H9 (cell line): ENCODE measurements at regions not wholly inside any gene's neighbourhood (a gene's known extent, or its start where the extent isn't known, plus 50 kb on each side); places are given as distances from the start of the nearest gene placed in this dataset.

Experiments used
- DNase-seq: peaks from one replicate; pipeline ENCODE4 v3.0.0-alpha.2; 2017
- H2AFZ ChIP-seq: one replicate; pipeline ENCODE4 v1.6.1; 2013; ENCODE audit warnings: mild to moderate bottlenecking, low read length, control low read depth, moderate library complexity
- H2AK5ac ChIP-seq: 2 replicates; pipeline ENCODE4 v1.6.1; 2013; ENCODE audit warnings: low read length, control low read depth, mixed read lengths; ENCODE audit not compliant: insufficient read length
- H2BK120ac ChIP-seq: one replicate; pipeline ENCODE4 v1.6.1; 2013; ENCODE audit warnings: low read depth, mild to moderate bottlenecking, low read length, control low read depth, inconsistent platforms; ENCODE audit not compliant: poor library complexity, severe bottlenecking
- H2BK12ac ChIP-seq: 2 replicates; pipeline ENCODE4 v1.6.1; 2013; ENCODE audit warnings: low read length, control low read depth, mixed read lengths, low read depth; ENCODE audit not compliant: insufficient read length
- H2BK15ac ChIP-seq: 2 replicates; pipeline ENCODE4 v1.6.1; 2013; ENCODE audit warnings: low read depth, low read length, control low read depth
- H2BK20ac ChIP-seq: one replicate; pipeline ENCODE4 v1.6.1; 2013; ENCODE audit warnings: low read depth, mild to moderate bottlenecking, low read length, control low read depth, inconsistent platforms; ENCODE audit not compliant: poor library complexity, severe bottlenecking
- H2BK5ac ChIP-seq: 2 replicates; pipeline ENCODE4 v1.6.1; 2013; ENCODE audit warnings: low read length, control low read depth, mixed read lengths; ENCODE audit not compliant: insufficient read length
- H3K14ac ChIP-seq: 2 replicates; pipeline ENCODE4 v1.6.1; 2013; ENCODE audit warnings: low read length, control low read depth; ENCODE audit not compliant: insufficient read depth
- H3K18ac ChIP-seq: 2 replicates; pipeline ENCODE4 v1.6.1; 2013; ENCODE audit warnings: low read depth, mild to moderate bottlenecking, mixed read lengths, low read length, control low read depth; ENCODE audit not compliant: insufficient read length
- H3K23ac ChIP-seq: 2 replicates; pipeline ENCODE4 v1.6.1; 2013; ENCODE audit warnings: low read length, control low read depth, mixed read lengths, low read depth; ENCODE audit not compliant: insufficient read length
- H3K23me2 ChIP-seq: 2 replicates; pipeline ENCODE4 v1.6.1; 2013; ENCODE audit warnings: low read depth, mild to moderate bottlenecking, mixed read lengths, low read length, control low read depth; ENCODE audit not compliant: insufficient read length, poor library complexity, severe bottlenecking
- H3K27ac ChIP-seq: 2 replicates; pipeline ENCODE4 v1.5.1; 2013; ENCODE audit warnings: low read length, control low read depth, mixed read lengths, low read depth; ENCODE audit not compliant: insufficient read length
- H3K27me3 ChIP-seq: 2 replicates; pipeline ENCODE4 v1.6.1; 2013; ENCODE audit warnings: low read length, control low read depth, inconsistent platforms; ENCODE audit not compliant: insufficient read depth
- H3K4ac ChIP-seq: 2 replicates; pipeline ENCODE4 v1.6.1; 2013; ENCODE audit warnings: low read depth, mild to moderate bottlenecking, control low read depth, inconsistent platforms, low read length, moderate library complexity
- H3K4me1 ChIP-seq: 2 replicates; pipeline ENCODE4 v1.6.1; 2013; ENCODE audit warnings: low read length, control low read depth, inconsistent platforms; ENCODE audit not compliant: insufficient read depth
- H3K4me2 ChIP-seq: 2 replicates; pipeline ENCODE4 v1.6.1; 2013; ENCODE audit warnings: low read length, control low read depth, mixed read lengths; ENCODE audit not compliant: insufficient read length, insufficient read depth
- H3K56ac ChIP-seq: 2 replicates; pipeline ENCODE4 v1.6.1; 2013; ENCODE audit warnings: low read depth, mild to moderate bottlenecking, mixed read lengths, low read length, control low read depth; ENCODE audit not compliant: insufficient read length
- H3K79me1 ChIP-seq: 2 replicates; pipeline ENCODE4 v1.6.1; 2013; ENCODE audit warnings: low read depth, mild to moderate bottlenecking, moderate library complexity, low read length, control low read depth, inconsistent platforms; ENCODE audit not compliant: insufficient read depth, poor library complexity, severe bottlenecking
- H3K79me2 ChIP-seq: 2 replicates; pipeline ENCODE4 v1.6.1; 2013; ENCODE audit warnings: low read length, control low read depth, inconsistent platforms; ENCODE audit not compliant: insufficient read depth
- H3K9ac ChIP-seq: 2 replicates; pipeline ENCODE4 v1.6.1; 2013; ENCODE audit warnings: low read length, control low read depth, mixed read lengths; ENCODE audit not compliant: insufficient read length; ENCODE audit errors: extremely low read depth
- H3K9me3 ChIP-seq: one replicate; pipeline ENCODE4 v1.6.1; 2013; ENCODE audit warnings: low read depth, low read length, inconsistent platforms; ENCODE audit not compliant: control insufficient read depth
- H3T11ph ChIP-seq: one replicate; pipeline ENCODE4 v1.6.1; 2013; ENCODE audit warnings: mild to moderate bottlenecking, low read length, control low read depth, inconsistent platforms
- H4K20me1 ChIP-seq: one replicate; pipeline ENCODE4 v1.6.1; 2013; ENCODE audit not compliant: control insufficient read depth, insufficient read length, insufficient read depth
- H4K5ac ChIP-seq: 2 replicates; pipeline ENCODE4 v1.6.1; 2013; ENCODE audit warnings: low read depth, mild to moderate bottlenecking, mixed read lengths, low read length, control low read depth; ENCODE audit not compliant: insufficient read length
- H4K8ac ChIP-seq: replicated peaks from 2 replicates; pipeline ENCODE4 v1.6.1; 2013; ENCODE audit warnings: low read length, control low read depth, mixed read lengths, low read depth; ENCODE audit not compliant: insufficient read length
- H4K91ac ChIP-seq: 2 replicates; pipeline ENCODE4 v1.6.1; 2013; ENCODE audit warnings: low read depth, mild to moderate bottlenecking, moderate library complexity, mixed read lengths, low read length, control low read depth; ENCODE audit not compliant: insufficient read length
- H3K27ac Mint-ChIP-seq, 3 experiments: 2 replicates in 2 of 3; 3 replicates in 1 of 3; pipeline ENCODE4 v1.8.0; 2020 to 2021; ENCODE audit warnings: mixed read lengths in 3 of 3, mild to moderate bottlenecking in 1 of 3, moderate library complexity in 1 of 3
- H3K27me3 Mint-ChIP-seq: 2 replicates; pipeline ENCODE4 v1.8.0; 2021; ENCODE audit warnings: low read depth, mild to moderate bottlenecking, moderate library complexity, mixed read lengths
- H3K36me3 Mint-ChIP-seq, 3 experiments: 2 replicates in 2 of 3; 3 replicates in 1 of 3; pipeline ENCODE4 v1.8.0; 2020 to 2021; ENCODE audit warnings: low read depth in 3 of 3, mixed read lengths in 3 of 3; ENCODE audit not compliant: insufficient read depth in 1 of 3
- H3K4me1 Mint-ChIP-seq, 2 experiments: 2 replicates each; pipeline ENCODE4 v1.8.0; 2020; ENCODE audit warnings: mixed read lengths in 2 of 2
- H3K4me3 Mint-ChIP-seq, 2 experiments: 2 replicates in 1 of 2; 3 replicates in 1 of 2; pipeline ENCODE4 v1.8.0; 2020 to 2021; ENCODE audit warnings: mild to moderate bottlenecking in 2 of 2, mixed read lengths in 2 of 2, moderate library complexity in 1 of 2
- H3K9me3 Mint-ChIP-seq, 2 experiments: 2 replicates in 1 of 2; 3 replicates in 1 of 2; pipeline ENCODE4 v1.8.0; 2020; ENCODE audit warnings: mild to moderate bottlenecking in 2 of 2, mixed read lengths in 2 of 2, moderate library complexity in 1 of 2
- WGBS: extraction: QIAGEN DNeasy Blood & Tissue Kit; methylation state at CpG from one replicate; pipeline ENCODE4 v1.1.7; 2013; ENCODE audit warnings: missing lambda C conversion rate, low lambda C conversion rate, mixed read lengths; ENCODE audit not compliant: insufficient read length; ENCODE audit errors: extremely low coverage; 5-methylcytosine and 5-hydroxymethylcytosine counted together
- TF ChIP-seq, protein P1 (sequence below): fragments of 200-600 bp; sonication (generic); conservative IDR thresholded peaks from 3 replicates; pipeline ENCODE4 v1.8.0; 2021; ENCODE audit warnings: antibody characterized with exemption, mild to moderate bottlenecking

DNA sequence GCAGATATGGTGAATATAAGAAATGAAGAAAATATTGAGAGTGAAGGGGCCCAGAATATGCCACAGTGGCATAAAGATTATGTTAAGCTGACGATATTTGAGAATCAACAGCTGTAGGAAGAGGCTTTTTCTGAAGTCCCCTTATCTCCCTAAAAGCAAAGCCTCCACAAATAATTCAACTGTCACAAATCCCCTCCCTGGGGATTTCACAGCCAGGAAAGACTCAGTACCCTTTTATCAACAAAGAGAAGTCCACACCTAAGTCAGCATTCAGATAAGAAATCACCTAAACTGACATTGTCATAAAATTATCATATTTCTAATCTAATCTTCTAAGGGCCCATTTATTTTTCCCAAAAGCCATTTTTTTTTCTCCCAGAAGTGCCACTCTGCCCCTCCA, 284.9 kb upstream of the VWC2 start:
- Histone ChIP-seq H3K27ac (no peak overlapping the region), H4K20me1 (no peaks in the 10 kb centered on the region), H3K4ac (no peak overlapping the region), H3K14ac (no peak overlapping the region), H3K9me3 (no peaks in the 10 kb centered on the region), H4K8ac (no peak overlapping the region), H2BK15ac (no peak overlapping the region), H2BK5ac (no peak overlapping the region), H2BK120ac (no peak overlapping the region), H2BK12ac (no peak overlapping the region), H3K56ac (no peak overlapping the region), H3K18ac (no peak overlapping the region), H3K23ac (no peak overlapping the region), H3K4me2 (no peak overlapping the region), H3K4me1 (peaks cover 12% of the 10 kb centered on the region; the same call in 1 of the 2 replicates), H3K79me2 (no peaks in the 10 kb centered on the region), H3K79me1 (no peaks in the 10 kb centered on the region), H3K23me2 (no peaks in the 10 kb centered on the region), H3T11ph (no peak overlapping the region), H4K5ac (no peak overlapping the region), H4K91ac (no peak overlapping the region), H2AFZ (no peak overlapping the region), H2BK20ac (no peak overlapping the region), H2AK5ac (no peak overlapping the region), H3K27me3 (no peaks in the 10 kb centered on the region), H3K9ac (no peak overlapping the region)
- no peaks in the 10 kb centered on the region for H3K36me3 Mint-ChIP-seq
- peaks cover 33 to 46% of the 10 kb centered on the region in 2 experiments for H3K4me1 Mint-ChIP-seq
- TF ChIP-seq, protein P1, sequence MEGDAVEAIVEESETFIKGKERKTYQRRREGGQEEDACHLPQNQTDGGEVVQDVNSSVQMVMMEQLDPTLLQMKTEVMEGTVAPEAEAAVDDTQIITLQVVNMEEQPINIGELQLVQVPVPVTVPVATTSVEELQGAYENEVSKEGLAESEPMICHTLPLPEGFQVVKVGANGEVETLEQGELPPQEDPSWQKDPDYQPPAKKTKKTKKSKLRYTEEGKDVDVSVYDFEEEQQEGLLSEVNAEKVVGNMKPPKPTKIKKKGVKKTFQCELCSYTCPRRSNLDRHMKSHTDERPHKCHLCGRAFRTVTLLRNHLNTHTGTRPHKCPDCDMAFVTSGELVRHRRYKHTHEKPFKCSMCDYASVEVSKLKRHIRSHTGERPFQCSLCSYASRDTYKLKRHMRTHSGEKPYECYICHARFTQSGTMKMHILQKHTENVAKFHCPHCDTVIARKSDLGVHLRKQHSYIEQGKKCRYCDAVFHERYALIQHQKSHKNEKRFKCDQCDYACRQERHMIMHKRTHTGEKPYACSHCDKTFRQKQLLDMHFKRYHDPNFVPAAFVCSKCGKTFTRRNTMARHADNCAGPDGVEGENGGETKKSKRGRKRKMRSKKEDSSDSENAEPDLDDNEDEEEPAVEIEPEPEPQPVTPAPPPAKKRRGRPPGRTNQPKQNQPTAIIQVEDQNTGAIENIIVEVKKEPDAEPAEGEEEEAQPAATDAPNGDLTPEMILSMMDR: no peak
- H3K4me3 Mint-ChIP-seq: no peak overlapping the region
- no peak for DNase-seq
- H3K27me3 Mint-ChIP-seq: no peaks in the 10 kb centered on the region
- peak overlapping the region in 1 of 3 experiments; percentile 16; a peak in 1 of 7 replicates for H3K27ac Mint-ChIP-seq
- no peaks in the 10 kb centered on the region for H3K9me3 Mint-ChIP-seq
- WGBS: no CpG with 5 or more reads among the region's 1 CpG
